DMS114 treated with DMSO at 0.1 percent for 48 hours (cell line): ENCODE measurements at regions not wholly inside any gene's neighbourhood (a gene's known extent, or its start where the extent isn't known, plus 50 kb on each side); places are given as distances from the start of the nearest gene placed in this dataset.

Experiments
- DNase-seq: peaks from one replicate; lab custom pipeline; 2025; ENCODE audit not compliant: unreplicated experiment; lab: John Stamatoyannopoulos, UW

GRCh38 chr7:124692425-124692824 is 73.2 kb downstream of the GPR37 start:
- no peak for DNase-seq

- no peak for DNase-seq
Measured at GRCh38 chr7:124690840-124691239, 74.8 kb downstream of the GPR37 start.

- no peak for DNase-seq
Measured at GRCh38 chr7:124689931-124690330, 75.7 kb downstream of the GPR37 start.

DNA sequence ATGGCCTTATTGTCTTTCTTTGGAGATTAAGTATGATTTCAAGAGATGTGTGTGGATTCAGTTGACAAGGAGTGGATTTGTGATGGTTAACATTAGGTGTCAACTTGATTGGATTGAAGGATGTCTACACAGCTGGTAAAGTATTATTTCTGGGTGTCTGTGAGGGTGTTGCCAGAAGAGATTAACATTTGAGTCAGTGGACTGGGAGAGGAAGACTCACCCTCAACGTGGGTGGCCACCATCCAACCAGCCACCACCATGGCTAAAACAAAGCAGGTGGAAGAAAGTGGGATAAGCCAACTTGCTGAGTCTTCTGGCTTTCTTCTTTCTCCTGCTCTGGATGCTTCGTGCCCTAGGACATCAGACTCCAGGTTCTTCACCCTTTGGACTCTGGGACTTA is 76.1 kb downstream of the GPR37 start:
- DNase-seq: no peak

DNA sequence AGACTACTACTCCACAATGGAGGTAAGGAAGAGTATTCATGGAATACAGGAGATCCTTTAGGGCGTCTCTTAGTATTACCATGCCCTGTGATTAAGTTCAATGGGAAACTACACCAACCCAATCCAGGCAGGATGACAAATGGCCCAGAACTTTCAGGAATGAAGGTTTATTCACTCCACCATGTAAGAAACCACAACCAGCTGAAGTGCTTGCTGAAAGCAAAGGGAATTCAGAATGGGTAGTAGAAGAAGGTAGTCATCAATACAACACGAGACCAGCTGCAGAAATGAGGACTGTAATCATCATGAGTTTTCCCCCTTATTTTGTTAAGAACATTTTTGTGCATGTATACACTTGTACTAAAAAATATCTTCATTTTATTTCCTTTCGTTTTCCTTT is 76.6 kb downstream of the GPR37 start:
- DNase-seq: no peak

DNA sequence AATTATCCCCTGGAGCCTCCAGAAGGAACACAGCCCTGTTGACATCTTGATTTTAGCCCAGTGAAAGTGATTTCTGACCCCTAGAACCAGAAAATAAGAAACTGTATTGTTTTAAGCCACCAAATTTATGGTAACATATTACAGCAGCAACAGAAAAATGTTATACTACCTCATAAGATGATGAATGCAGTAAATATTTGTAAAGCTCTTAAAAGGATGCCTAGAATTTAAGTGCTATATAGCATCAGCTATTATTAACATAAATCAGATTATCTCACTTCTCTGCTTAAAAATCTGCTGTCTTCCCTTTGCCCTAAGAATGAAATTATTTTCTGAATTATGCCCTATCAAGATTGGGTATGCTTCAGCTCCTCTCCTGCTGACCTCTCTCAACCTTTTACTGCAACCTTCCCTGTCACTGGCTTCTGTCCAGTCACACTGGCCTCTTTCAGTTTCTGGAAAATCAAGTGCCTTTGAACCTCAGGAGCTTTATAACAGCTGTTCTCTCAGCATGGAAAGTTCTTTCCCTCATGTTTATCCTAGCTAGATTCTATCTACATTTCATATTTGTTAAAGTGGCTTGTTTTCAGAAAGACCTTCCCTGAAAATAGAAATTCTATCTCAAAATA is 78.9 kb downstream of the GPR37 start:
- no peak for DNase-seq

DNA sequence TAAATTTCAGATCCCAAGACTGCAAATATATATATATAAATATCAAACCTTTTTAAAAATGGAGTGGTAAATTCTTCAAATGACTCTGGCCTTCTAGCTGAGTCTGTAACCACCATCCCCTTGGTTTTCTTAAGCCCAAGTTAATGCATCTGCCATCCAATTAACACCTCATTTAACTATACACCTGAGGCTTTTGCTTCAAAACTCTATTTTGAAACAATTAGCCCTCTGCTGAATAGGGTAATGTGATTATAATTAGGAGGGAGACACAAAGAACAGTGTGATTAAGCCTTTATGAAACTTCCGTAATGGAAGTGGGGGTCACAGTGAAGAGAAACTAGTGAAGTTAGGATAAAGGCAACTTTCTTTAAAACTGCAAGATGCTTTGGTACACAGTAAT is 83.6 kb downstream of the GPR37 start:
- no peak for DNase-seq

DNA sequence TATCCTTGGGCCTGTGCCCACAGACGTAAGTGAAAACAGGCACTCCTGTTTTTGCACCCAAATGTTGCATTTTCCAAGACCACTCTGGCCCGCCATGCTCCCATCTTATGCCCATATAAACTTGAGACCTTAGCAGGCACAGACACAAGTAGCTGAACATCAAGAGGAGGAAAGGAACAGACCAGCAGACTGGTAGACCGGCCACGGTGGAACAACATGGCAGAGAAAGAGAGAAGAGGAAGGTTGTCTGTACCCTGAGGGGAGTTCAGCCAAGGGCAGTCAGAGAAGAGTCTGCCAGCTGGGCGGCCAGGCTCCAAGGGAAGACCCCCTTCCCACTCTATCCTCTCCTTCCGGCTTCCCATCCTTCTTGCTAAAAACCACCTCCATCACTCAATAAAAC is 85.3 kb downstream of the GPR37 start:
- DNase-seq: no peak

GRCh38 chr7:124679586-124680225 is 85.9 kb downstream of the GPR37 start:
- DNase-seq: no peak

DNA sequence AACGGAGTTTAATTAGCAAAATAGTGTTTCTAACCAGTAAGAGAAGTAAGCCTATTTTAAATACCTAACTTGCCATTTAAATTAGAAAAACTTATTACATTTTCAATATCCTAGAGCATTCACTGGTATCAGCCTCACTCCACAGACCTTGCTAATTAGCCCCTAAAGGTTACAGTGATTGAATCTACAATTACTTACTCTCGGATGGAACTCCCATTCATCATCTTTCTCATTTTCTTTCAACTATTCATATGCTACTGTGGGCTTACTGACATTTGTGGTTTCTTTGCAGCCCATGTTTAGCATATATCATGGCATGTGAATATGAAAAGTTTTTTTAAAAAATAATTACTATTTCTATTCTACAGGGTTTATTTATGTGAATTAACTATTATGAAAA is 86.4 kb downstream of the GPR37 start:
- no peak for DNase-seq

DNA sequence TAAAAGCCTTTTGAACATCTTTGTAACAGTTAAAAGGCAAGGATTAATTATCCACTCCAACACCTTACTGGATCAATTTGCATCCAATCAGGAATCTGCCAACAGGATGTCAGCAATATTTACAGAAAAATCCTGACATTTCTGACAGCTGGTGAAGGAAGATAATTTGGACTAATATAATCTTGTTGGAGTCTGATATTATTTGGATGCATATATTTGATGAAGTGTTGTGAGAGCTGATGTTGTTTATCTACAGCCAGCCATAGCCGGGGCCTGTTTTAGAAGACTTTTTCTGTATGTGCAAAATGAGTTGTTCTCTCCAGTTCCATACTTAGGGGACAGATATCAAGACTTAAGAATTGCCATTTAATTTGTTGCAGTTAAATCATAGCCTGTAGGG is 91.1 kb downstream of the GPR37 start:
- DNase-seq: no peak

DNA sequence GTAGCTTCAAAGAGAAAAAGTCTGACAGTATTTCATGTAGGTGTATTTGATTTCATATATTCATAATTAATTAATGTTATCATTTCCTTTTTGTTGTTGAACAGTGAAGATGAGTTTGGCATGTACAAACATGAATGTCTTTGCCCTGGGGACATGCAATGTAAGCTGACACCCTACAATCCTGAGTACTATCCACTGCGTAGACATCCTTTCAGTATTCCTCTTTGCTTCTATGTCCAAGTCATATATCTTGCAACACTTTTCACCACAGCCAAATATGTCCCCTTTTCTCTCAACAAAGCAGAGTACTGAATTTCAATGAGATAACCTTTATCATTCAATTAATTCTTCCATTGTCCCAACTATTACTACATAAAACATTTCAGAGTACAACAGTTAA is 93.6 kb downstream of the GPR37 start:
- no peak for DNase-seq

GRCh38 chr7:124667312-124668153 is 98.1 kb downstream of the GPR37 start:
- DNase-seq: no peak

GRCh38 chr7:124662937-124663336 is 102.7 kb downstream of the GPR37 start:
- no peak for DNase-seq

GRCh38 chr7:124662372-124662771 is 103.2 kb downstream of the GPR37 start:
- no peak for DNase-seq

DNA sequence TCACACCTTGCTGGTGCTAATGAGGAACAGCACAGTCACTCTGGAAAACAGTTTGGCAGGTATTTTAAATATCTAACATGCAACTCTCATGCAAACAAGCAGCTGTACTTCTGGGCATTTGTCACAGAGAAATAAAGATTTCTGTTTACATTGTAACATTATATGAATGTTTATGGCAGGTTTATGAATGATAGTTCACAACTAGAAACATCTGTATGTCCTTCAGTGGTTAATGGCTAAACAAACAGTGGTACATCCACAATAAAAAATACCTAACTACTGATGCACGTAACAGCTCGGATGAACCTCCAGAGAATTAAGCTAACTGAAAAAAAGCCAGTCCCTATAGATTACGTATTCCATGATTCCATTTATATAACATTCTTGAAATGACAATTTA is 109.6 kb downstream of the GPR37 start:
- DNase-seq: no peak

DNA sequence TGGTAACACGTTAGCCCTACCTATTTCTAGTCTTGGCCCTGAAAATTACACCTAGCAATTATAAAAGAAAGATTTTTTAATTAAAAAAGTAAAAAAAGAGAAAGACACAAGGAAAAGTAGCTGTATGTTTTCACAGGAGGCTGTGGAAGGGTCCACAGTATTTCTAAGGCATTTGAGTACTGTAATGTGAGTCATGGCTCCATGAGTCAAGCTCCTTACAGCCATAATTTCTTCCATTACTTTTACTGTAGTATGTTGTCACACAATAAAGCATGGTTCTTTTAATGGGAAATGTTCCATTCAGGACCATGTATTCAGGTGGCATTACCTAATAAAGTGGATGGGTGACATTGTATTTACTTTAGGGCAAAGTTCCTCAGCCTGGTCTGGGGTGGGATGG is 113.4 kb downstream of the GPR37 start:
- no peak for DNase-seq

- DNase-seq: no peak
Measured at GRCh38 chr7:124651136-124651535, 114.5 kb downstream of the GPR37 start.

DNA sequence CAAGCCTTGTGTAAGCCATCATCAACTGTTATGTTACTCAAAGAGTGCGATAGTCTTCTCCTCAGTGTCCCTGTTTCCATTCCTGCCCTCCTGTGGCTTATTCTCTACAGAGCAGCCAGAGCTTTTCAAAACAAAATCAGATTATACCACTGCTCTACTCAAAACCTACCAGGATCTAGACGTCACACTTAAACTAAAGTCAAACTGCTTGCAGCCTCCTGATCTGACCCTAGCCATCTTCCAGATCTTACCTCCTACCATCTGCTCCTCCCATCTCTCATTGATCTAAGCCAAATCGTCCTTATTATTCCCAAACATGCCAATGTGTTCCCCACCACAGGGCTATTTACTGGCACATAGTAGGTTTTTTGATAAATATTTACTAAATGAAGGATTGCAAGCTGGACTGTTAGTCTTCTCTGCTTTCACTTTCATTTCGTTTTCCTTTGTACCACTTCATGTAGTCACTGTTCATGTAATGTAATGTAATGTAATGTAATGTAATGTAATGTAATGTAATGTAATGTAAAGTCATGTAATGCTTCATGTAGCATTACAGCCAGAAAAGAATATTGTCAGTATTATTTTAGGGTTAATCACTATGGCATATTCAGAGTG is 116.1 kb downstream of the GPR37 start:
- DNase-seq: no peak

- no peak for DNase-seq
Measured at GRCh38 chr7:124647630-124648306, 117.8 kb downstream of the GPR37 start.

GRCh38 chr7:124645704-124646103 is 119.9 kb downstream of the GPR37 start:
- DNase-seq: no peak
